ENCODE measurements at regions not wholly inside any gene's neighbourhood (a gene's known extent, or its start where the extent isn't known, plus 50 kb on each side); places are given as distances from the start of the nearest gene placed in this dataset.
"Not testable (repeated sequence)": the region's sequence is repeated elsewhere in the genome, so short reads cannot be mapped to it uniquely, and the experiment has no call there.

DNA sequence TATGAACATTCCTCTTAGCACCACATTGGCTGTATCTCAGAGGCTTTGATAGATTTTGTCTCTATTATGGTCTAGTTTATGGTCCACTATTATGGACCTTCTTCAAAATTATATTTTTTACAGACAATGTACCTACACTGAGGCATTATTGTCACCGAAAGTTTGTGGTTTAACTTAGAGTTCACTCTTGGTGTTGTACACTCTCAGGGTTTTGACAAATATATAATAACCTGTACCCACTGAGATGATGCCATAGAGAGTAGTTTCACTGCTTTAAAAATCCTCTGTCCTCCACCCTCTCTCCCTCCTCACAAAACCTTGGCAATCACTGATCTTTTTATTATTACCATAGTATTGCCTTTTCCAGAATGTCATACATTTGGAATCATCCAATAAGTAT, 528.2 kb downstream of the SLC6A15 start:
- Mint-ChIP-seq H3K27me3 (ENCODE audit: low read depth in 3 of 3) (peaks cover 0 to 5% (median 2%) of the 10 kb centered on the region in 3 donors), H3K9me3 (peaks cover 13 to 43% (median 18%) of the 10 kb centered on the region in 6 donors), H3K4me1 (no peaks in the 10 kb centered on the region), H3K4me3 (no peak overlapping the region), H3K27ac (no peak overlapping the region), H3K36me3 (no peaks in the 10 kb centered on the region)
- no peak for DNase-seq

DNA sequence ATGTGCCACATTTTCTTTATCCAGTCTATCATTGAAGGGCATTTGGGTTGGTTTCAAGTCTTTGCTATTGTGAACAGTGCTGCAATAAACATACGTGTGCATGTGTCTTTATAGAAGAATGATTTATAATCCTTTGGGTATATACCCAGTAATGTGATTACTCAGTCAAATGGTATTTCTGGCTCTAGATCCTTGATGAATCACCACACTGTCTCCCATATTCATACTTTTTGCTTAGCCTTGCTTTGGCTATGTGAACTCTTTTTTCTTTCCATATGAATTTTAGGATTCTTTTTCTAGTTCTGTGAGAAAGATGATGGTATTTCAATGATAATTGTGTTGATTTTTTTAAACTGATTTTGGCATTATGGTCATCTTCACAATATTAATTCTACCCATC, 530.1 kb downstream of the SLC6A15 start:
- H3K27me3 Mint-ChIP-seq (ENCODE audit: low read depth in 3 of 3); H3K36me3 Mint-ChIP-seq; H3K4me1 Mint-ChIP-seq; H3K4me3 Mint-ChIP-seq; H3K27ac Mint-ChIP-seq; DNase-seq: not testable (repeated sequence)
- peaks cover 7 to 45% (median 23%) of the 10 kb centered on the region in 6 donors for H3K9me3 Mint-ChIP-seq

DNA sequence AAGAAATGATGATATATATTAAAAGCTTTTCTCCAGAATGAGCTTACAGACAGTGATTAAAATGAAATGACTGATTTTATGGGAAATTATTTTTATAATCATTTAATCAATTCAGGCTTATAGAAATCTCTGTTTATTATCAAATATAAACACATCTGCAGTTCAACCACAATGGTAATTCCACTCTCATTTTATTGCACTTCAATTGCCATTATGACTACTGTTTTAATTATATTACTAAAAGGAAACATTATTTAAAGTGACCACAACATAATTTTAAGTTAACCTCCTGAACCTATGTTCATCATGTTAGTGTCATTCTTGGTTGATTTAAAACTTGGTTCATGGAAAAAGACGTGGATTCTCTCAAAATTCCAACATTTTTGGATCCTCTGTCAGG, 536.3 kb downstream of the SLC6A15 start:
- Mint-ChIP-seq H3K4me1 (no peaks in the 10 kb centered on the region), H3K36me3 (no peaks in the 10 kb centered on the region), H3K9me3 (peaks cover 5 to 24% (median 13%) of the 10 kb centered on the region in 6 donors), H3K27ac (no peak overlapping the region), H3K4me3 (no peak overlapping the region), H3K27me3 (ENCODE audit: low read depth in 3 of 3) (peaks cover 0 to 3% (median 0%) of the 10 kb centered on the region in 3 donors)
- no peak for DNase-seq

DNA sequence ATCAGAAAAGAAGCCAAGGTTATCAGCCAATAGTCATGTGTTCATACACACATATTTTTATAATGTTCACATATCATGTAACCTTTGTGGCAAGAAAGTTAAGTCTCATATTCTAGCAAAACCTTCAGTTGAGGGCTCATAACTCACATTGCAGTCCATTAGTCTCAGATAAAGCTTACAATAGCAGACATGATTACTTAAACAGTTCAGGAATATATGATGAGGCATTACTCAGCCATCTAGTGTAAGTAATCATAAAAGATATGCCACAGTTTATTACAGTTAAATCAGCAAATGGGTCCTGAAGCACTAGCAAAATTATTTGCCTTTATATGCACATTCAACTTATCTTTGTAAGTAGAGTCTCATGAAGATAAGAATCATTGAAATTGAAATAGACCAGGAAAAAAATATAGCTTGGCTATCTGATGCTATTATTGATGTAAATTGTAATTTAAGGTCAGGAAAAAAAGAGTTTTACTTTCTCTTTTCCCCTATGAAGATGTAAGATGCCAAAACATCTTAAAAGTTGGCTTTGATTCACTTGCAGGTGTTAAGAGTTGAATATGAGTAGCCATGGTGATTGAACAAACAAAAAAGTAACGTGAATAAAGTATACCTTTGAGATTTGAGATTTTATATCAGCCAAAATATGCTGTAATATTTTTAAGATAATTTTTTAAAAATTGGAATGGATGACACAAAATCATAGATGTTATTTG, 537.0 kb downstream of the SLC6A15 start:
- no peak overlapping the region for H3K4me3 Mint-ChIP-seq
- H3K27ac Mint-ChIP-seq = no peak overlapping the region
- peaks cover 5 to 23% (median 12%) of the 10 kb centered on the region in 6 donors for H3K9me3 Mint-ChIP-seq
- H3K27me3 Mint-ChIP-seq (ENCODE audit: low read depth in 3 of 3) = peaks cover 0 to 3% (median 0%) of the 10 kb centered on the region in 3 donors
- no peaks in the 10 kb centered on the region for H3K36me3 Mint-ChIP-seq
- DNase-seq = no peak
- no peaks in the 10 kb centered on the region for H3K4me1 Mint-ChIP-seq

DNA sequence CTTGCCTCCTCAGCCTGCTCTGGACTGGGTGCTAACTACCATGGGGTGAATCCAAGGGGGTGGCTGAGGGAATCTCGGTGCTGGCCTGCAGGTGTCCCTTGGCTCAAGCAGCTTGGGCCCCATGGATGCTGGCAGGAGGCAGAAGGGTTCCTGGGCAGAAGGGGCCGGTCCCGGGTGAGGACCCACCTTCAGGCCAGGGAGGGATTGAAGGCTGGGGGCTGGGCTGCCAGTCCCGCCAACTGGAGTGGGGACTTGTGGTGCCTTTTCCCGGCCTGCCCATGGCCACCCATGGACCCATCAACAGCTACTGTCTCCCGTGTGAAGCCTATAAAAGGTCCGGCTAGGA, 550.1 kb downstream of the SLC6A15 start:
- no peaks in the 10 kb centered on the region for H3K36me3 Mint-ChIP-seq
- H3K27ac Mint-ChIP-seq = no peak overlapping the region
- DNase-seq = no peak
- H3K9me3 Mint-ChIP-seq = peaks cover 3 to 25% (median 12%) of the 10 kb centered on the region in 6 donors
- H3K27me3 Mint-ChIP-seq (ENCODE audit: low read depth in 3 of 3) = no peaks in the 10 kb centered on the region
- H3K4me1 Mint-ChIP-seq = no peaks in the 10 kb centered on the region
- no peak overlapping the region for H3K4me3 Mint-ChIP-seq

DNA sequence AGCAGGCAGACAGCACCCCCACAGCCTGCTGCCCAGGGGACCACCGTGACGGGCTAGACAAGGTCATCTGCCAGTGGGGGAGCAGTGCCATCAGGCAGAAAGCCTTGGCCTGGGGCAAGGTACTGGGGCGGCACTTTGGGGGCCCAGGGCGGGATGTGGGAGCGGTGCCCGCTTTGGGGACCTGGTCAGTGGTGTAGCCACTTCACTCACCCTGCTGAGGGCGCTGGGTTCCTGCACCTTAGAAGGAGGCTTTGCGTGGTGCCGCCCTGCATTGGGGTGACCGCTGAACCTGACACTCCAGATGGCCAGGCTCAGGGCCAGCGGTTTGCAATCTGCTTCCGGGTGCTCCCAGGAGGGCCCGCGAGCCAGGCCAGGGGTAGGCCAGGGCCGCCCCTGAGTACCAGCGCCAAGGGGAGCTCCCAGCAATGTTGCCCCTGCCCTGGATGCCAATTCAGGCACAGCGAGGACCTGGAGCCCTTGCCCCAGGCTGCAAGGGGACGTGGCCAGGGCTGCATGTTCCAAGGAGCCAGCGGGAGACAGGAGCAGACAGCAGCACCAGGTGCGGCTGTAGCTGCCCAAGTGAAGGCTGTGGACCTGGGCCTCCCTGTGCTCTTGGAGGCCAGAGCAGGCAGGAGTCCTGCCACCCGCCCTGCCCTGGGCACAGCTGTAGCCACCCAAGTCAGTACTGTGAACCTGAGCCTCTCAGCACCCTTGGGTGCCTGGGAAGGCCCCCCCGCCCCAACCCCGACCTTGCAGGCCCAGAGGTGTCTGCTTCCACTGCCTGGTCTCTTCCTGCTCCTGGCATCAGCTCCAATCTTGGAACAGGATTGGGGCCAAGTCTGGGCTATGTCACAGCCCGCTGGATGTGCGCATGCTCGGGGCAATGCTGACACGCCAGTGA, 550.7 kb downstream of the SLC6A15 start:
- Mint-ChIP-seq H3K4me3 (no peak overlapping the region), H3K36me3 (no peaks in the 10 kb centered on the region), H3K27ac (no peak overlapping the region), H3K27me3 (ENCODE audit: low read depth in 3 of 3) (no peaks in the 10 kb centered on the region), H3K4me1 (no peaks in the 10 kb centered on the region), H3K9me3 (peaks cover 3 to 25% (median 9%) of the 10 kb centered on the region in 6 donors)
- no peak for DNase-seq

DNA sequence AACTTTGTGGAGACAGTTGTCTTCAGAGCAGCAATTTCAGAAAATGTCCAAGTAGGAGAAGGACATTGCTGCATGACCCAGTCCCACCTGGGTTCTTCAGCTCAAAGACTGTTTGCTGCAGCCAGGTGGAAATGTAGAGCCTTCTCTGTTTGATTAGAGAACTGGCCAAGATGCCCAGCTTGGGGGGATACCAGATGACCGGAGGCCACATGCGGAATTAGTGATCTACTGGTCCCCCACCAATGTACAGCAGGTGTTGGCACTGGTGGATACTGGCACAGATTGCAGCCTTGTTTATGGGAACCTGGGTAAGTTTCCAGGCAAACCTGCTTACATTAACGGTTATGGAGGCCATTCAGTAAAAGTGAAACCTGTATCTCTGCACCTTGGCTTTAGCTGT, 555.3 kb downstream of the SLC6A15 start:
- Mint-ChIP-seq H3K27me3 (ENCODE audit: low read depth in 3 of 3) (peaks cover 0 to 2% (median 2%) of the 10 kb centered on the region in 3 donors), H3K4me1 (no peaks in the 10 kb centered on the region), H3K9me3 (peaks cover 10 to 32% (median 18%) of the 10 kb centered on the region in 6 donors), H3K27ac (no peak overlapping the region), H3K36me3 (no peaks in the 10 kb centered on the region), H3K4me3 (no peak overlapping the region)
- no peak for DNase-seq

DNA sequence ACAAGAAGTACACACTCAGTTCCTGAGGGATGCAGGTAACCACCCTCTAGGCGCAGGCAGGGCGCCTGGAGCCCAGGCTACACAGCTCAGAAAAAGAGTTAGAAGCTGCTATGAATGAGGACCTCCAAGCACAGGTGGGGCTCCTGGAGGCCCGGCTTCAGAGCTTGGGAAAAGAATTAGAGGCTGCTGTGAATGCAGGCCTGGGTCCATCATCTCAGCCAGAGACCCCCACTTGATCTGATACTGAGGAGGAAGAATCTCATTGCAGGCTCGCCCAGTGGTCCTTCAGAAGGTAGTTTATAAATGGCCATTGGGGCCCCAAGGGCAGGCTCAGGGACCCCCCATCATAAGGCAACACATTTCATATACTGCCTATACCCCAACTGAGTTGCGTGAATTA, 556.4 kb downstream of the SLC6A15 start:
- Mint-ChIP-seq H3K27ac (no peak overlapping the region), H3K36me3 (no peaks in the 10 kb centered on the region), H3K4me1 (no peaks in the 10 kb centered on the region), H3K9me3 (peaks cover 8 to 29% (median 16%) of the 10 kb centered on the region in 6 donors), H3K4me3 (no peak overlapping the region), H3K27me3 (ENCODE audit: low read depth in 3 of 3) (peaks cover 0 to 2% (median 2%) of the 10 kb centered on the region in 3 donors)
- DNase-seq = no peak

DNA sequence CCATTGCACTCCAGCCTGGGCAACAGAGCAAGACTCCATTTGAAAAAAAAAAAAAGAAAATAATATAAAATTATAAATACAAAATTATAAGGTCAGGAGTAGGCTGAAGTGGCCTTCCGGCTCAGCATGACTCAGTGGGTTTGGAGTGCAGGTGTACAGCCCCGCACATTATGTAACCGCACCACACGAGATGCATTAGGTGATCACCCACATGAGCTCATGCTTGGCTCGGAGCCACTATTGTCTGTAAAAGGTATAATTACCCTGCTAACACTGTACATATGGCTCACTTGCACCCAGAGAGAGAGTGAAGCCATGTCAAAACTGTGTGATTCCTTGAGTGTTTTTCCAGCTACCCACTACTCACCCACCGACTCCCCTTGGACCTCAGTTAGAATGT, 557.0 kb downstream of the SLC6A15 start:
- H3K4me1 Mint-ChIP-seq = no peaks in the 10 kb centered on the region
- H3K27ac Mint-ChIP-seq = no peak overlapping the region
- peaks cover 0 to 2% (median 2%) of the 10 kb centered on the region in 3 donors for H3K27me3 Mint-ChIP-seq (ENCODE audit: low read depth in 3 of 3)

DNA sequence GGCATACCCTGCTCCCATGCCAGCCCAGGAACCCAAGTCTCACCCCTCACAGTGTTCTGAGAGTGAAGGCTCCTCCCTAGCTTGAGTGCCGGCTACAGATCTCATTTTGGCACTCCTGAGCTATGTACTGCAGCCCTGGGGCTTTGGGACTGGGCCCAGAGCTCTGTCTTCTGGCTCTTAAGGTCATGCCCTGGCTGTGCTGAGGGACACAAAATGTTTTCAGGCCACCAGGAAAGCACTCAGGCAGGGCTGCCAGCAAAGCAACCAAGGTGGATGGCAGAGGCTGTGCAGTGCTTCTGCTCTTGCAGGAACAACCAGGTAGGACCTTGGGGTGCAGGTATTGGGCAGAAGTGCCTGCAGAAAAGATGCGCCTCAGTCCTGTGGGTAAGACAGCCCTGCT, 564.0 kb downstream of the SLC6A15 start:
- H3K36me3 Mint-ChIP-seq = no peaks in the 10 kb centered on the region
- no peaks in the 10 kb centered on the region for H3K4me1 Mint-ChIP-seq
- no peak overlapping the region for H3K27ac Mint-ChIP-seq
- no peak overlapping the region for H3K4me3 Mint-ChIP-seq
- no peak for DNase-seq
- H3K9me3 Mint-ChIP-seq = peaks cover 6 to 27% (median 10%) of the 10 kb centered on the region in 6 donors
- peaks cover 0 to 2% (median 0%) of the 10 kb centered on the region in 3 donors for H3K27me3 Mint-ChIP-seq (ENCODE audit: low read depth in 3 of 3)

More for the DNA sequence above, 557.0 kb downstream of the SLC6A15 start:
- peaks cover 8 to 26% (median 16%) of the 10 kb centered on the region in 6 donors for H3K9me3 Mint-ChIP-seq
- no peaks in the 10 kb centered on the region for H3K36me3 Mint-ChIP-seq
- no peak for DNase-seq
- no peak overlapping the region for H3K4me3 Mint-ChIP-seq

DNA sequence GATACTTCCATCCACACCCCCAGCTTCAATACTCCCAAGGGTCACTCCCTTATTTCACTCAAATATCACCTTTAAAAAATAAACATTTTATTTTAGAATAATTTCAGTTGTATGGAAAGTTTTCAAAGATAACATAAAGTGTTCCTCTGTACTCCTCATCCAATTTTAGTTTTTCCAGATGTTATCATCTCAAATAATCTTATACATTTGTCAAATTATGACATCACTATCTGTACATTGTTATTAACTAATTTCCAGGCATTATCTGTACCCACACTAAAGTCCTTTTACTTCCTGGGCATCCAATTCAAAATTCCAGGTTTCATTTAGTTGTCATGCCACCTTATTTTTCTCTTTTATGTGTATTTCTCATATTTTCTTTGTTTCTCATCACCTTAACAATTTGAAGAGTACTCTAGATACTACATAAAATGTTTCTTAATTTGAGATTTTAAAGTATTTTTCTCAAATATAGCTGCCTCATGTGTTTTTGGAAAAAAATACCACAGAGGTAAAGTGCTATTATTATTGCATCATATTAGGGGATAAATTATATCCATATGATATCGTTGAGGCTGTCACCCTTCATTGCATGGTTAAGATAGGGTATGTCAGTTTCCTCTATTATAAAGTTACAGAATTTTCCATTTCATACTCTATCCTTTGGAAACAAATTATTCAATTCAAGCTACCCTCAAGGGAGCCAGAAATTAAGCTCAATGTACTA, 571.0 kb downstream of the SLC6A15 start:
- H3K4me1 Mint-ChIP-seq = no peaks in the 10 kb centered on the region
- H3K9me3 Mint-ChIP-seq = peaks cover 8 to 34% (median 19%) of the 10 kb centered on the region in 6 donors
- H3K4me3 Mint-ChIP-seq = no peak overlapping the region
- peaks cover 0 to 3% (median 0%) of the 10 kb centered on the region in 3 donors for H3K36me3 Mint-ChIP-seq
- DNase-seq = no peak
- no peaks in the 10 kb centered on the region for H3K27me3 Mint-ChIP-seq (ENCODE audit: low read depth in 3 of 3)
- no peak overlapping the region for H3K27ac Mint-ChIP-seq

DNA sequence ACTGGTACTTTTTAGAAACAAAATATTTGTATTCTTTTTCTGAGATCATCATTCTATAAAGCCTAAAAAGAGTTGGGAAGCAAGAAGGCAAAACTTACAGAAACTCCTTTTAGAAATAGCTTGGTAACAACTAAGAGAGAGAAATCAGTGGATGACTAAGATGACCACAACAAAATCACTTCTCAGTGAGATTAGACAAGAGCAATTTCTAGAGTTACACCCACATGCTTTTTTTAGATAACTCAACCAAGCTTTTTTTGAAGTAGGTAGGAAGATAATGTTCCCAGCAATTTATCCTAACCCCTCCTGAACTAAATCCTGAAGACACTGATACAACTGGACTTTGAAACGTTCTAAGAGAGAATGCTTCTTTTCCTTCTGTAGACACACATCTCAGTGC, 576.4 kb downstream of the SLC6A15 start:
- no peak for DNase-seq
- Mint-ChIP-seq H3K4me1 (no peaks in the 10 kb centered on the region), H3K4me3 (no peak overlapping the region), H3K27ac (no peak overlapping the region), H3K36me3 (peaks cover 0 to 3% (median 0%) of the 10 kb centered on the region in 3 donors), H3K27me3 (ENCODE audit: low read depth in 3 of 3) (no peaks in the 10 kb centered on the region), H3K9me3 (peaks cover 17 to 43% (median 26%) of the 10 kb centered on the region in 6 donors)

DNA sequence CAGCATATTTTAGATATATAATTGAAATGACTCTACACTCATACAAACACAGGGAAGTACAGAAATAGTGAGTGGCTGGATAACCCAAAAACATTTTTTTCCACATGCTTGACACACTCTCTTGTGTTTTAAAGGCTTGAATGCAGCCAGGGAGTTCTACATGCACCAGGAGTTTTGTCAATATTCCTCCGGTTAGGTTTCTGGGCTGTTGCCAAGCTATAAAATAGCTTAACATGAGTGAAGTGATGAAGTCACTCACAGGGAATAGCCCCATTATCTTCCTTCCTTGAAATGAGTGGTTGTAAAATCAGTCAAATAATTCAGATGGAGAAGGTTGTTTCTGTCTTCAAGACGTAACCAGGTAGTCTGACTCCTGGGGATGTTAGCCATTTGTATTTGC, 582.7 kb downstream of the SLC6A15 start:
- Mint-ChIP-seq H3K36me3 (no peaks in the 10 kb centered on the region), H3K27me3 (ENCODE audit: low read depth in 3 of 3) (no peaks in the 10 kb centered on the region), H3K9me3 (peaks cover 7 to 35% (median 18%) of the 10 kb centered on the region in 6 donors), H3K4me1 (no peaks in the 10 kb centered on the region), H3K4me3 (no peak overlapping the region), H3K27ac (no peak overlapping the region)
- no peak for DNase-seq

DNA sequence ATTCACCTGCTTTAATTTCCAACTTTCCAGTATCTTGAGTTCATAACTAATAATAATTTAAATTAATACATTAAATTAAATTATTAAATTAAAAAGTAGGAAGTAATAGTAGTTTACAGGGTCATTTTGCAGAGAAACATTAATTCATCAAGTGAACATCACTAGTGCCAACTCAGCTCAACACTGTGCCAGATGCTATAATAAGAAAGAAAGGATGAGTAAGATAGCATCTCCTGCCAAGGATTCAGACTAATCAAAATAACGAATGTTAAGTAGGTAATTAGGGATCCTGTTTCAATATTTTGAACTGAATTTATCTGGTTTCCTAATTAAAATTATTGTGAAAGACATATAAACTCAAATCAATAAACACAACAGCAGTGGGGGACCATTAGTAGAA, 596.7 kb downstream of the SLC6A15 start:
- Mint-ChIP-seq H3K4me3 (no peak overlapping the region), H3K36me3 (peaks cover 0 to 3% (median 0%) of the 10 kb centered on the region in 3 donors), H3K4me1 (no peaks in the 10 kb centered on the region)

More for the DNA sequence above, 596.7 kb downstream of the SLC6A15 start:
- Mint-ChIP-seq H3K27me3 (ENCODE audit: low read depth in 3 of 3) (peaks cover 0 to 3% (median 0%) of the 10 kb centered on the region in 3 donors), H3K9me3 (peaks cover 4 to 36% (median 22%) of the 10 kb centered on the region in 6 donors), H3K27ac (no peak overlapping the region)
- DNase-seq = no peak
